GM21526 (cell line): ENCODE measurements at regions not wholly inside any gene's neighbourhood (a gene's known extent, or its start where the extent isn't known, plus 50 kb on each side); places are given as distances from the start of the nearest gene placed in this dataset.
A peak's percentile ranks its signal among the peaks of the same experiment; 100 is the strongest.

Source experiments
- ATAC-seq: cut with Tn5 transposase; IDR thresholded peaks from one replicate; pipeline ENCODE4 v1.9.1; 2021; ENCODE audit warnings: moderate library complexity; ENCODE audit not compliant: unreplicated experiment, low FRiP score

GRCh38 chr2:217090024-217090473 is 230.2 kb upstream of the TNP1 start:
- ATAC-seq: peak; percentile 89

- ATAC-seq: no peak
These were observed 226.9 kb upstream of the TNP1 start for GRCh38 chr2:217086718-217087117.

DNA sequence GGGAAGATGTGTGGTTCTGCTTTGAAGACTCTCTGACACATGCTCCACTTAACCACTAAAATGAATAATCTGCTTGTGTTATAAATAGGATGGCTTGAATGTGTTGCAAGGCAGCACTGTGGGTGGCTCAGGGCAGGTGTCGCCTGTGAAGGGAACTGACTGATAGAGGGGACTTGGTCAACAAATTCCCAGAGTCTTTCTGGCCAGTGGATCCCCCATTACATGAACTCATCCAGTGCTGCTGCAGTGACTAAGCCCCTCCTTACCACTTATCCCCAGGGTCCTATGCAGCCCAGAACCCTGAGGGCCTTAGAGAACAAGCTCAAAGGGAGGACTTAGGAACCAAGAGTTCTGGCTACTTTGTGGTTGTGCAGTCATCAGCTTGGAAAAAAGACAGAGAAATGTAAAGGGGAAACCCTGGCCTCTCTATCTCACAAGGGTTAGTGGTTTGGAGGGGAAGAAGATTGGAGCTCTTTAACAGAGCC is 226.2 kb upstream of the TNP1 start:
- no peak for ATAC-seq

DNA sequence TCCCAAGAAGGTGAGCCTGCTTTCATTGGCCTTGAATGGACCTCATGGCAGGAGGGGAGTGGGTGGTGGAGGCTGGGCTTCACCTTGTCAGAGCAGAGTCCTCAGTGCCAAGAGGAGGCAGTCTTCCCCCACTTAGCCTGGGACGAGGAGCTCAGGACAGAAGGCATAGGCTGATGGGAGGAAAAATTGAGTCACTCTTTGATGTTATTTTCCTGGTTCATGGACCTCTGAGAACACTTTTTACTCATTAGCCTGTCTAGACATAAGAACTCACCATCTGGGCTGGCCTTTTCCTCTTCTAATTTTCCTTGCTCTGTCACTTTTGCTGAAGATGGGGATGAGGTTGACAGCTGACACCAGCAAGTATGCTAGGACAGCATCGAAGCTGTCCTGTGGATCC is 225.7 kb upstream of the TNP1 start:
- ATAC-seq: no peak

GRCh38 chr2:217081799-217082198 is 221.9 kb upstream of the TNP1 start:
- ATAC-seq: no peak

DNA sequence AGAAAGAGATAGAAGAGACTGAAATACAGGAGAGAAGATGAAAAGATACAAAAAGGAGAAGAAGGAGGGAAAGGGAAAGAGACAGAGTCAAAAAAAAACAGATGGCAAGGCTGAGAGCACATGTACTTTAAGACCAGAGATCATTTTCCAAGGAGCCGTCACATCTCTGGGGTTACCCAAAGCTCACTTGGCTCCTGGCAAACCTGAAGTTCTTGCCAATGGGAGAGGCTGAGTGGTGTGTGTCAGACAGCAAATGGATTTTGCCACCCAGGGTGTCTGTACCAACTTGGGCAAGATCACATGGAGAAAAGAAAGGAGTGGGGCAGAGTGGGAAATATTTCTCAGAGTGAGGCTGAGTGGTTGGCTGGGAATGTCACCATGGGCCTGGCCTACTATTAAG is 219.3 kb upstream of the TNP1 start:
- ATAC-seq: no peak

DNA sequence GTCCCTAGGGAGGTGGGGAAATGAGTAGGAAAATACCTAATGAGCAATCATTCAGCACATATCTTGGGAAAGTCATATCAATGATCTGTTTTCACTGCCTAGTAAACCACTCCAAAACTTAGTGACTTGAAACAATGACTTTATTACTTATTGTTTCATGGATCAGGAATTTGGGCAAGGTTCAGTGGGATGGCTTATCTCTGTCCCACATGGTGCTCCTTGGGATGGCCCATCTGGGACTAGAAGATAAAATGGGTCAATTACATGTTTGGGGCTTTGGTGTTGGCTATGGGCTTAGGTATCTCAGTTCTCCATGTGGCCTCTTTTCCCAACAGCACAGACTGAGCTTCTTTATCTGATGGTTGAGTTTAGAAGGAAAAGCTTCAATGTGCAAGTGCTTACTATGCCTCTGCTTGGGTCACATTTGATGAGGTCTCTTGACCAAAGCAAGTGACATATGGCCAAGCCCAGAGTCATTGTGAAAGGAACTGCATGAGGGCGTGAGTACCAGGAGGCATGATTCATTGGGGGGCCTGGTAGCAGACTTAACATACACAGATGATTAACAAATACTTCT is 218.1 kb upstream of the TNP1 start:
- no peak for ATAC-seq

DNA sequence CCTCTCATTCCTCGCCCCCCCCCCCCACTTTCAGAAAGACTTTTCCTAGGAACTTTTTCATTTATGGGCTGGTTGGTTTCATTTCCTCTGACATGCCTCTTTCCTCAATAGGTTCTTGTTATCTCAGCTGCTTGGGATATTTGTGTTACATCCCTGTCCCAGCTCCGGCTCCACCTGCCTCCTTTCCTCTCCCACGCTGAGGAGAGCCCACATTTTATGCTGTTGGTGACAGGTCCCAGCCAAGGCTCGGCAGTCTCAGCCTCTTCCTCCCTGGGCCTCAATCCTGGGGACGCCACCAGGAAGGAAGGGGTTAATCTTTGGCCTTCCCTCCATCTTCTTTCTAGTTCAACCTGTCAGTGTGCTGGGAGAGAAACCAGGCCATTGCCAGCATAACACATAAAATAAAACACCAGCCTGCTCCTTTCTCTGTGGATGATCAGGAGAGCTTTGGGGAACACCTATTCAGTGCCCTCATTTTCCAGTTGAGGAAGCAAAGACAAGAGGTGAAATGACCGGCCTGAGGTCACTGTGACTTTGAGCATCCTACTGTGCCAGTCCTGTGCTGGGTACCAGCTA is 216.9 kb upstream of the TNP1 start:
- ATAC-seq: no peak

DNA sequence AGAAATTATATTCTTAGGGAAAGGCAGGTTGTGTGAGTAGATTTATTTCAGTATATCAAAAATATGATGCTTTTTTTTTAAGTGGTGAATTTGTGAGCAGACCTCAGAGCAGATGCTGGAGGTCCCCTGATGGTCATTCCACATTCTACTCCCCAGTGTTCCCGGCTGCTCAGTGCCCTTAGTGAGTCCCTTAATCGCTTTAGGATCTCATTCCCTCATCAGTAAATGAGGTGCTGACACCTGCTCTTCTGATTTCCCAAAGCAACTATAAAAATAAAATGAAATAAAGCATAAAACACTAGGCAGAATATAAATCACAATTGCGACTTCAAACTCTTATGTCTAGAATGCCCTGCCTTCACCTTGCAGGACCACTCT is 216.2 kb upstream of the TNP1 start:
- no peak for ATAC-seq

- ATAC-seq: no peak
These were observed 215.6 kb upstream of the TNP1 start for GRCh38 chr2:217075268-217076057.

- ATAC-seq: no peak
These were observed 214.9 kb upstream of the TNP1 start for GRCh38 chr2:217074576-217075255.

DNA sequence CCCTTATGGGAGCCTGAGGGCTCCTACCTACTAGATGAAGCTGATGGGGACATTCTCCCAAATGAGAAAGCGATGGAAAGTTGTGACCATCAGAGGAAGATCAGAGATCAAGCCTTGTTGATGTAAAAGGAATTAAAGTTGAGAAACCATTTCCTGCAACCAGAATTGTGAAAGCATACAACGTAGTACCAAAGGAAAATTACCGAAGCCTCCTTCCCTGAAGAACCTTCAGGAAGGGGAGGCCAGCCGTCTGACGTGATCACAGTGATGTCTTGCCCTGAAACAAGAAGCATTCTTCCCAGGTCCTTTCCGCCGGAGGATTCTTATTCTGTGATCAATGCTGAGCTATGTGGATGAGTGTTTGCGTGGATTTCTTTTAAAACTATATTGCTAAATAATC is 211.6 kb upstream of the TNP1 start:
- no peak for ATAC-seq

DNA sequence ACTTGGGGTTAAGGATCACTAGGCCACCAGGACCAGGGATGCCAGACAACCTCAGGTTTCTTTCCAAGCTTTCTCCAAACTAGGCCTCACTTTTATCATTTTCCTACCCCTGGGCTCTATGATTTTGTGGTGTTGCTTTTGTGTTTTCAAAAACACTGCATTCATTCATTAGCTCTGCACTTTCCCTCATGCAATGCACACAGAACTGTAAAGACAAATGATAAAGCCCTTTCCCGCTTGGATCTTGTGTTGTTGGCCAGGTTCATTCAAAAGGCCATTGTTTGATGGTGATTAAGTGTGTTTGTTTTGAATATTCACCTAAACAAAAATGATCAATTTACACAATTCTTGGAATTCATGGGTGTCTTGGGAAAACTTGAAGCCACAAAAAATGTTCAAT is 210.7 kb upstream of the TNP1 start:
- no peak for ATAC-seq

GRCh38 chr2:217070043-217070430 is 210.2 kb upstream of the TNP1 start:
- no peak for ATAC-seq

- no peak for ATAC-seq
These were observed 209.6 kb upstream of the TNP1 start for GRCh38 chr2:217069263-217070042.

- no peak for ATAC-seq
These were observed 208.9 kb upstream of the TNP1 start for GRCh38 chr2:217068677-217069250.

- ATAC-seq: no peak
These were observed 207.9 kb upstream of the TNP1 start for GRCh38 chr2:217067787-217068186.

GRCh38 chr2:217066510-217067270 is 206.8 kb upstream of the TNP1 start:
- ATAC-seq: no peak

DNA sequence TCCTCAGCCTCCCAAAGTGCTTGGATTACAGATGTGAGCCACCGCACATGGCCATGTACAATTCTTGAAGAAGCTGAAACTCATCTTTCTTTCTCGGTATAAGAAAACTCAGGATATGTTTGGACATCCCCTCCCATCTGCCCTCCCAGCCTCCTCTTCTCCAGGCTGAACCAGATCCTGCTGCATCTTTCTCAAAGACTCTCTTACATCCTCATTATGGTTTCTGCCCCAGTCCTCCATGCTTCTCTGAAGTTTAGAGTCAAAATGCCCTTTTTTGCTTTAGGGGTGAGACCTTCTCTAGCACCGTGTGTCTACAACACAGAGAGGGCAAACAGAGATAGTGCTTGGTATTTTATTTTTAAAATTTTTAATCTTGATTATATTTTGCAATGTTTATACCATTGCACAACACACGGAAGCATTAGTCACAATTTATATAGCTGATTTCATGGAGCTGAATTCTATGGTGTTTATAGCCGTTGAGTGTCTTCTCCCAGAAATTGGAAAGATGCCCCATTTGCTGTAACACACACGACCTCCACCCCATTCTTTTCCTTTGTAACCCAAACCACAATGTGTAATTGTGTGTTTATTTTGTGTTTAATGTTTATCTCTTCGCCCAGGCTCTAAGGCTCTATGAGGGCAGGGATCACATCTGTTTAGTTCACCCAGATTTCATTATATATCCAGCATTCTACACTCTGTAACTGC is 206.0 kb upstream of the TNP1 start:
- no peak for ATAC-seq
